Smooth muscle cell (in vitro differentiated cells): ENCODE measurements at regions not wholly inside any gene's neighbourhood (a gene's known extent, or its start where the extent isn't known, plus 50 kb on each side); places are given as distances from the start of the nearest gene placed in this dataset.

ENCODE experiments used
- DNase-seq: peaks from one replicate; lab custom pipeline; 2025; ENCODE audit not compliant: unreplicated experiment; lab: John Stamatoyannopoulos, UW
- H2AFZ ChIP-seq: fragments of 200-600 bp; sonication (generic); 2 replicates; pipeline ENCODE4 v1.6.0; 2016; ENCODE audit warnings: antibody characterized with exemption, low read depth, mild to moderate bottlenecking
- H3F3A ChIP-seq: fragments of 200-600 bp; sonication (generic); 2 replicates; pipeline ENCODE4 v1.6.0; 2017; ENCODE audit warnings: antibody characterized with exemption, low read depth
- H3K27ac ChIP-seq: fragments of 200-600 bp; sonication (generic); 2 replicates; pipeline ENCODE4 v1.5.1; 2016; ENCODE audit warnings: low read depth, mild to moderate bottlenecking
- H3K27me3 ChIP-seq: fragments of 200-600 bp; sonication (generic); 2 replicates; pipeline ENCODE4 v1.6.1; 2016; ENCODE audit warnings: low read depth, mild to moderate bottlenecking
- H3K36me3 ChIP-seq: fragments of 200-600 bp; sonication (generic); 2 replicates; pipeline ENCODE4 v1.5.1; 2016; ENCODE audit warnings: low read depth
- H3K4me1 ChIP-seq: fragments of 200-600 bp; sonication (generic); 2 replicates; pipeline ENCODE4 v1.5.1; 2016; ENCODE audit warnings: low read depth
- H3K4me2 ChIP-seq: fragments of 200-600 bp; sonication (generic); 2 replicates; pipeline ENCODE4 v1.6.0; 2016; ENCODE audit warnings: mild to moderate bottlenecking
- H3K4me3 ChIP-seq: fragments of 200-600 bp; sonication (generic); 2 replicates; pipeline ENCODE4 v1.5.1; 2016; ENCODE audit warnings: mild to moderate bottlenecking
- H3K79me2 ChIP-seq: fragments of 200-600 bp; sonication (generic); 2 replicates; pipeline ENCODE4 v1.6.0; 2016; ENCODE audit warnings: low read depth, mild to moderate bottlenecking
- H3K9ac ChIP-seq: fragments of 200-600 bp; sonication (generic); 2 replicates; pipeline ENCODE4 v1.6.0; 2016; ENCODE audit warnings: low read depth
- H3K9me3 ChIP-seq: fragments of 200-600 bp; sonication (generic); replicated peaks from 2 replicates; pipeline ENCODE4 v1.5.1; 2016; ENCODE audit warnings: low read depth
- H4K20me1 ChIP-seq: fragments of 200-600 bp; sonication (generic); 2 replicates; pipeline ENCODE4 v1.6.0; 2016; ENCODE audit warnings: low read depth
- CTCF ChIP-seq: fragments of 200-600 bp; sonication (generic); IDR thresholded peaks from 2 replicates; pipeline ENCODE4 v1.5.1; 2017; ENCODE audit warnings: borderline replicate concordance, mild to moderate bottlenecking, antibody characterized with exemption; ENCODE audit not compliant: insufficient read depth, poor library complexity, severe bottlenecking
- WGBS: methylation state at CpG from one replicate; pipeline ENCODE4 v1.1.7; 2016; ENCODE audit warnings: low lambda C conversion rate; 5-methylcytosine and 5-hydroxymethylcytosine counted together

- Histone ChIP-seq H3K4me1 (no peaks in the 10 kb centered on the region), H2AFZ (no peak overlapping the region), H3K27ac (no peak overlapping the region), H3K4me3 (no peak overlapping the region), H3K27me3 (no peaks in the 10 kb centered on the region), H3K79me2 (no peaks in the 10 kb centered on the region), H4K20me1 (no peaks in the 10 kb centered on the region), H3K36me3 (no peaks in the 10 kb centered on the region), H3F3A (no peaks in the 10 kb centered on the region), H3K9ac (no peak overlapping the region), H3K9me3 (peaks cover 10% of the 10 kb centered on the region), H3K4me2 (no peak overlapping the region)
- no peak for TF ChIP-seq CTCF
- DNase-seq, result no peak
- 14% methylated on average over 2 of the region's 2 CpGs for WGBS
Observed at GRCh38 chr17:21539146-21539545, 153.2 kb upstream of the KCNJ18 start.

GRCh38 chr17:21540502-21540901, 151.8 kb upstream of the KCNJ18 start:
- no peaks in the 10 kb centered on the region for H3K36me3 ChIP-seq
- H3K4me2 ChIP-seq, result no peak overlapping the region
- no peak for TF ChIP-seq CTCF
- no peaks in the 10 kb centered on the region for H4K20me1 ChIP-seq
- no peak for DNase-seq
- 51% methylated on average over 5 of the region's 5 CpGs for WGBS
- H3K79me2 ChIP-seq, result no peaks in the 10 kb centered on the region
- no peak overlapping the region for H3K9ac ChIP-seq
- H3K27me3 ChIP-seq, result no peaks in the 10 kb centered on the region
- H3F3A ChIP-seq, result no peaks in the 10 kb centered on the region
- no peak overlapping the region for H3K27ac ChIP-seq
- H3K4me3 ChIP-seq, result no peak overlapping the region
- H3K9me3 ChIP-seq, result peaks cover 10% of the 10 kb centered on the region
- H3K4me1 ChIP-seq, result no peaks in the 10 kb centered on the region
- no peak overlapping the region for H2AFZ ChIP-seq

GRCh38 chr17:21542070-21542469, 150.3 kb upstream of the KCNJ18 start:
- Histone ChIP-seq H3K36me3 (no peaks in the 10 kb centered on the region), H3F3A (no peaks in the 10 kb centered on the region), H3K4me1 (no peaks in the 10 kb centered on the region), H3K4me3 (no peak overlapping the region), H3K27ac (no peak overlapping the region), H3K9me3 (peaks cover 10% of the 10 kb centered on the region), H3K27me3 (no peaks in the 10 kb centered on the region), H3K79me2 (no peaks in the 10 kb centered on the region), H3K9ac (no peak overlapping the region), H3K4me2 (no peak overlapping the region), H4K20me1 (no peaks in the 10 kb centered on the region), H2AFZ (no peak overlapping the region)
- 73% methylated on average over 2 of the region's 2 CpGs for WGBS
- no peak for DNase-seq
- TF ChIP-seq CTCF, result no peak

DNA sequence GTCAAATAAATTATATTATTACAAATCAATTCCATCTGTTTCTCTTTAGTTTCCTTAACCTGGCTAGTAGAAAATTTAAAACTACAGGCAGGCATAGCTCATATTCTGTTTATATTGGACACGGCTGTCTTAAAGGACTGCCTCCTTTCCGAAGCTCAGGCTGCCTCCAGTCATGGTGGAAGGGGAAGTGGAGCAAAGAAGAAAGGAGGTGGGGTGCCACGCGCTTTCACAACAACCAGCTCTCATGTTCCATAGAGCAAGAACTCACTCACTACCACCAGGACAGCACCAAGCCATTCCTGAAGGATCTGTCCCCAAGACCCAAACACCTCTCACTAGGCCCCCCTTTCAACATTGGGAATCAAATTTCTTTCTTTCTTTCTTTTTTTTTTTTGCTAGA, 149.3 kb upstream of the KCNJ18 start:
- no peaks in the 10 kb centered on the region for H4K20me1 ChIP-seq
- H3K36me3 ChIP-seq, result no peaks in the 10 kb centered on the region
- H3K9ac ChIP-seq, result no peak overlapping the region
- no peak overlapping the region for H3K27ac ChIP-seq
- TF ChIP-seq CTCF, result no peak
- no peaks in the 10 kb centered on the region for H3K79me2 ChIP-seq
- no peak overlapping the region for H3K4me2 ChIP-seq
- H3K27me3 ChIP-seq, result no peaks in the 10 kb centered on the region
- no peaks in the 10 kb centered on the region for H3F3A ChIP-seq
- WGBS, result 63% methylated on average over 4 of the region's 4 CpGs
- no peak for DNase-seq
- no peak overlapping the region for H2AFZ ChIP-seq
- no peaks in the 10 kb centered on the region for H3K4me1 ChIP-seq
- no peak overlapping the region for H3K4me3 ChIP-seq
- H3K9me3 ChIP-seq, result peaks cover 5% of the 10 kb centered on the region
